T-helper 9 cell (primary cell): ENCODE measurements at regions not wholly inside any gene's neighbourhood (a gene's known extent, or its start where the extent isn't known, plus 50 kb on each side); places are given as distances from the start of the nearest gene placed in this dataset.
"Not testable (repeated sequence)": the region's sequence is repeated elsewhere in the genome, so short reads cannot be mapped to it uniquely, and the experiment has no call there.

ENCODE experiments used
- DNase-seq: peaks from one replicate; pipeline ENCODE4 v3.0.0-alpha.2; 2020

- not testable (repeated sequence) for DNase-seq
Observed at GRCh38 chr22:22296047-22296446, 51.5 kb downstream of the VPREB1 start.

GRCh38 chr22:22297159-22297793 is 52.7 kb downstream of the VPREB1 start:
- DNase-seq = peak; percentile 8

GRCh38 chr22:22297794-22298653 is 53.4 kb downstream of the VPREB1 start:
- DNase-seq = peak; percentile 56

- not testable (repeated sequence) for DNase-seq
Observed at GRCh38 chr22:22298654-22299009, 54.0 kb downstream of the VPREB1 start.

GRCh38 chr22:22300511-22300910 is 55.9 kb downstream of the VPREB1 start:
- not testable (repeated sequence) for DNase-seq

GRCh38 chr22:22300946-22301345 is 56.4 kb downstream of the VPREB1 start:
- DNase-seq = not testable (repeated sequence)

GRCh38 chr22:22316589-22316988 is 72.0 kb downstream of the VPREB1 start:
- no peak for DNase-seq

- no peak for DNase-seq
Observed at GRCh38 chr22:22318723-22319465, 74.3 kb downstream of the VPREB1 start.

GRCh38 chr22:22321743-22322611 is 77.4 kb downstream of the VPREB1 start:
- peak; percentile 61 for DNase-seq

- no peak for DNase-seq
Observed at GRCh38 chr22:22322792-22323191, 78.2 kb downstream of the VPREB1 start.

GRCh38 chr22:22327723-22328122 is 83.1 kb downstream of the VPREB1 start:
- no peak for DNase-seq

GRCh38 chr22:22329792-22330191 is 85.2 kb downstream of the VPREB1 start:
- no peak for DNase-seq

- DNase-seq = not testable (repeated sequence)
Observed at GRCh38 chr22:22335640-22336039, 91.1 kb downstream of the VPREB1 start.

- not testable (repeated sequence) for DNase-seq
Observed at GRCh38 chr22:22336333-22336732, 91.7 kb downstream of the VPREB1 start.

- DNase-seq = not testable (repeated sequence)
Observed at GRCh38 chr22:22338778-22339177, 94.2 kb downstream of the VPREB1 start.

GRCh38 chr22:22341736-22342135 is 97.2 kb downstream of the VPREB1 start:
- DNase-seq = no peak

GRCh38 chr22:22342697-22343580 is 98.4 kb downstream of the VPREB1 start:
- peak; percentile 57 for DNase-seq

GRCh38 chr22:22343581-22344296 is 99.2 kb downstream of the VPREB1 start:
- no peak for DNase-seq

GRCh38 chr22:22344430-22344829 is 99.8 kb downstream of the VPREB1 start:
- DNase-seq = no peak

- no peak for DNase-seq
Observed at GRCh38 chr22:22345781-22346180, 101.2 kb downstream of the VPREB1 start.
